ENCODE measurements at regions not wholly inside any gene's neighbourhood (a gene's known extent, or its start where the extent isn't known, plus 50 kb on each side); places are given as distances from the start of the nearest gene placed in this dataset.

- TF ChIP-seq CTCF (IDR thresholded peaks at IDR 0.05; ENCODE audit: insufficient read depth, missing control alignments) = no peak
- DNase-seq (ENCODE audit: insufficient read length, low spot score) (no peak), FAIRE-seq (no peak)
These were observed 535.9 kb downstream of the DNAH5 start for GRCh38 chr5:13408616-13409015.

- TF ChIP-seq CTCF (IDR thresholded peaks at IDR 0.05; ENCODE audit: insufficient read depth, missing control alignments) = no peak
- FAIRE-seq = no peak
- no peak for DNase-seq (ENCODE audit: insufficient read length, low spot score)
These were observed 541.1 kb downstream of the DNAH5 start for GRCh38 chr5:13403351-13403750.

DNA sequence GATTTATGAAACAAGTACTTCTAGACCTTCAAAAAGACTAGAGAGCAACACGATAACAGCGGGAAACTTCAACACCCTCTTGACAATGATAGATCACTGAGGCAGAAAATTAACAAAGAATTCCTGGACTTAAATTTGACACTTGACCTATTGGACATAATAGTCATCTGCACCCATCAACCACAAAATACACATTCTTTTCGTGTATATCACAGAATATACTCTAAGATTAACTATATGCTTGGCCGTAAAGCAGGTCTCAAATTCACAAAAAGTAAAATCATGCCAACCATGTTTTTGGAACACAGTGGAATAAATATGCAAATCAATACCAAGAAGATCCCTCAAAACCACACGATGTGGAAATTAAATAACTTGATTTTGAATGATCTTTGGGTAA is 559.4 kb downstream of the DNAH5 start:
- no peak for FAIRE-seq

DNA sequence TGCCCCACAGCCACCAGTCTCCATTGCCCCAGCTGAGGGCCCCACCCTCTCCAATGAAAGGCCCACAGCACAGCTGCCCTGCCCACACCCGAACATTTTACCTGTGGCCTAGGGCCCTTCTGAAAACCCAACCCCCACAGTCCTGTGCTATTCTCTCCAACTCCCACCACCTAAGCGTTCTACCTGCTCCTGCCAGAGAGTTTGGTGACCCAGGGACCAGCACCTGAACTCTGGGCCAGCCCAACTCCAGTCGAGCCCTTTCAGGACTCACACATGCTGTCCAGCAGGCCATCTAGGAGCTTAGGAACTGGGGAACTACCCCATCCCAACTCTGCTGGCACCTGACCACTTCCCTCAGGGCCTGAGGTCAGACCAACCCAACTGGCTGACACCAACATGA is 562.3 kb downstream of the DNAH5 start:
- no peak for TF ChIP-seq CTCF (IDR thresholded peaks at IDR 0.05; ENCODE audit: insufficient read depth, missing control alignments)
- FAIRE-seq (no peak), DNase-seq (ENCODE audit: insufficient read length, low spot score) (no peak)

More for the DNA sequence above, 559.4 kb downstream of the DNAH5 start:
- no peak for TF ChIP-seq CTCF (IDR thresholded peaks at IDR 0.05; ENCODE audit: insufficient read depth, missing control alignments)
- no peak for DNase-seq (ENCODE audit: insufficient read length, low spot score)

GRCh38 chr5:13378091-13378490 is 566.4 kb downstream of the DNAH5 start:
- DNase-seq (ENCODE audit: insufficient read length, low spot score) = no peak
- no peak for TF ChIP-seq CTCF (IDR thresholded peaks at IDR 0.05; ENCODE audit: insufficient read depth, missing control alignments)
- FAIRE-seq = no peak

GRCh38 chr5:13359344-13359743 is 585.1 kb downstream of the DNAH5 start:
- TF ChIP-seq CTCF (IDR thresholded peaks at IDR 0.05; ENCODE audit: insufficient read depth, missing control alignments) = no peak
- FAIRE-seq = no peak

DNA sequence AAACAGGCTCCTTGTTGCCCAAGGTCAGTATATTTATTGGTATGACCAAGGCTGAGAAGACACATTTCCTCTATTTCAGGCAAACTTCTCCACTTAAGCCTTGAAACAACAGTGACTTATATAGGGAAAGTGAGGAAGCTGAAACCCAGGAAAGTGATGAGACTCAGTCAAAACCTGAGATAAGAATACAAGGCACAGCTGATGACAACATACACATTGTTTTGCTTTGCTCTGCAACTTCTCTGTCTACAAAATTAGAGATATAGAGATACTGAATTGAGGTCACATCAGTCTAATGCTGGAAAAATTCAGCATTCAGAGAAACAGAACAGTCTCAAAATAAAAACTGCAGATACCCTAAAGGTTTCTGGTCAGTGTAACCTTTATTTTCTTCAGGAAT is 586.1 kb downstream of the DNAH5 start:
- no peak for DNase-seq (ENCODE audit: insufficient read length, low spot score)
- no peak for TF ChIP-seq CTCF (IDR thresholded peaks at IDR 0.05; ENCODE audit: insufficient read depth, missing control alignments)
- no peak for FAIRE-seq

More at GRCh38 chr5:13359344-13359743, 585.1 kb downstream of the DNAH5 start:
- no peak for DNase-seq (ENCODE audit: insufficient read length, low spot score)
